Left ventricle myocardium inferior (tissue), 1 donor: ENCODE measurements at regions not wholly inside any gene's neighbourhood (a gene's known extent, or its start where the extent isn't known, plus 50 kb on each side); places are given as distances from the start of the nearest gene placed in this dataset.

ENCODE experiments used
- DNase-seq: peaks from one replicate; pipeline ENCODE4 v3.0.0-alpha.2; 2020
- H3K27ac ChIP-seq: fragments of 200-600 bp; replicated peaks from 2 replicates; pipeline ENCODE4 v1.8.0; 2021
- H3K27me3 ChIP-seq: fragments of 200-600 bp; 2 replicates; pipeline ENCODE4 v1.8.0; 2021; ENCODE audit warnings: low read depth
- H3K36me3 ChIP-seq: fragments of 200-600 bp; 2 replicates; pipeline ENCODE4 v1.8.0; 2021
- H3K4me1 ChIP-seq: fragments of 200-600 bp; 2 replicates; pipeline ENCODE4 v1.8.0; 2021
- H3K4me3 ChIP-seq: fragments of 200-600 bp; 2 replicates; pipeline ENCODE4 v1.8.0; 2021; ENCODE audit warnings: mild to moderate bottlenecking, moderate library complexity
- H3K9me3 ChIP-seq: fragments of 200-600 bp; replicated peaks from 2 replicates; pipeline ENCODE4 v1.8.0; 2021
- intact Hi-C: fragments of 100-400 bp; cut with micrococcal nuclease; formaldehyde crosslinking; loops from one replicate; pipeline ENCODE4 v1.11.0; 2022
- TF ChIP-seq, protein P1 (sequence below): fragments of 200-600 bp; IDR thresholded peaks from 2 replicates; pipeline ENCODE4 v1.8.0; 2021; ENCODE audit warnings: antibody characterized with exemption, mild to moderate bottlenecking, borderline replicate concordance
- donor health status: DM: no; HTN: yes; CAD: no; lungs with severe emphysema.

DNA sequence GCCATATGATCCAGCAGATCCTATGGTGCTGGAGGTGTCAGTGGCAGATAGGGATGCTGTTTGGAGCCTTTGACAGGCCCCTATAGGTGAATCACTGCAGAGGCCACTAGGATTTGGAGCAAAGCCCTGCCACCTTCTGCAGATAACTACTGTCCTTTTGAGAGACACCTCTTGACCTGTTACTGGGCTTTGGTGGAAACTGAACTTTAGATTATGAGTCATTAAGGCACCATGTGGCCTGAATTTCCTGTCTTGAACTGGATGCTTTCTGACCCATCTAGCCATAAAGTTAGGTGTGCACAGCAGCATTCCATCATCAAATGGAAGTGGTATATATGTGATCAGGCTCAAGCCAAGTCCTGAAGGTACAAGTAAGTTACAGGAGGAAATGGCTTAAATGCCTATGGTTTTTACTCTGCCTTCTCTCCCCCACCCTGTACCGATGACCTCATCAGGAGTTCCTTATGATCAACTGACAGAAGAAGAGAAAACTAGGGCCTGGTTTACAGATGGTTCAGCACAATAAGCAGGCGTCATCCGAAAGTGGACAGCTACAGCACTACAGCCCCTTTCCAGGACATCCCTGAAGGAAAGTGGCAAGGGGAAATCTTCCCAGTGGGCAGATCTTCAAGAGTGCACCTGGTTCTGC is 565.6 kb upstream of the AGTR1 start:
- no peaks in the 10 kb centered on the region for H3K4me1 ChIP-seq
- TF ChIP-seq, protein P1, sequence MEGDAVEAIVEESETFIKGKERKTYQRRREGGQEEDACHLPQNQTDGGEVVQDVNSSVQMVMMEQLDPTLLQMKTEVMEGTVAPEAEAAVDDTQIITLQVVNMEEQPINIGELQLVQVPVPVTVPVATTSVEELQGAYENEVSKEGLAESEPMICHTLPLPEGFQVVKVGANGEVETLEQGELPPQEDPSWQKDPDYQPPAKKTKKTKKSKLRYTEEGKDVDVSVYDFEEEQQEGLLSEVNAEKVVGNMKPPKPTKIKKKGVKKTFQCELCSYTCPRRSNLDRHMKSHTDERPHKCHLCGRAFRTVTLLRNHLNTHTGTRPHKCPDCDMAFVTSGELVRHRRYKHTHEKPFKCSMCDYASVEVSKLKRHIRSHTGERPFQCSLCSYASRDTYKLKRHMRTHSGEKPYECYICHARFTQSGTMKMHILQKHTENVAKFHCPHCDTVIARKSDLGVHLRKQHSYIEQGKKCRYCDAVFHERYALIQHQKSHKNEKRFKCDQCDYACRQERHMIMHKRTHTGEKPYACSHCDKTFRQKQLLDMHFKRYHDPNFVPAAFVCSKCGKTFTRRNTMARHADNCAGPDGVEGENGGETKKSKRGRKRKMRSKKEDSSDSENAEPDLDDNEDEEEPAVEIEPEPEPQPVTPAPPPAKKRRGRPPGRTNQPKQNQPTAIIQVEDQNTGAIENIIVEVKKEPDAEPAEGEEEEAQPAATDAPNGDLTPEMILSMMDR: no peak
- H3K27me3 ChIP-seq: no peaks in the 10 kb centered on the region
- no peaks in the 10 kb centered on the region for H3K36me3 ChIP-seq
- H3K4me3 ChIP-seq: no peak overlapping the region
- H3K27ac ChIP-seq: no peak overlapping the region
- no peaks in the 10 kb centered on the region for H3K9me3 ChIP-seq
- DNase-seq: no peak
- intact Hi-C loops: no loop called here

DNA sequence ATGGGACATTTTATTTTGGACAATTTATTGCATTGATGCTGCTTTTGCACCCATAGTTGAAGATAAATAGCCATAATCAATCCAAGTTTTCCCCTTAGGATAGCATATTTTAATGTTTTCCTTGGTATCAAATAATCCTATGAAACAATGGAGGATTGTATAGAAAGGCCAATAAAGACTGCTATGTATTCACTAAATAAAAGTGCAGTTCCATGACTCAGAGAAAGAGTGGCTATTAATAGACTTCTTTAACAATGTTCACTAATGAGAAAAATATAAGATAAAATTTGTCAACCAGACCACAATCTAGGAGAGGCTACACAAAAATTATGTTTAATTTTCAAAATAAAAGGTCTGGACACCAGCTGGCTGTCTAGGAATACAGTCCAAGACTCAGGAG is 560.9 kb upstream of the AGTR1 start:
- DNase-seq: no peak
- H3K4me1 ChIP-seq: no peaks in the 10 kb centered on the region
- H3K4me3 ChIP-seq: no peak overlapping the region
- no peaks in the 10 kb centered on the region for H3K27me3 ChIP-seq
- H3K36me3 ChIP-seq: no peaks in the 10 kb centered on the region
- no peaks in the 10 kb centered on the region for H3K9me3 ChIP-seq
- TF ChIP-seq, protein P1: no peak
- H3K27ac ChIP-seq: no peak overlapping the region
- intact Hi-C loops: no loop called here

GRCh38 chr3:148146241-148146640 is 551.5 kb upstream of the AGTR1 start:
- intact Hi-C loops: no loop called here
- Histone ChIP-seq H3K4me3 (no peak overlapping the region), H3K27me3 (no peaks in the 10 kb centered on the region), H3K27ac (no peak overlapping the region), H3K36me3 (no peaks in the 10 kb centered on the region), H3K4me1 (no peaks in the 10 kb centered on the region), H3K9me3 (no peaks in the 10 kb centered on the region)
- DNase-seq: no peak
- TF ChIP-seq, protein P1: no peak

DNA sequence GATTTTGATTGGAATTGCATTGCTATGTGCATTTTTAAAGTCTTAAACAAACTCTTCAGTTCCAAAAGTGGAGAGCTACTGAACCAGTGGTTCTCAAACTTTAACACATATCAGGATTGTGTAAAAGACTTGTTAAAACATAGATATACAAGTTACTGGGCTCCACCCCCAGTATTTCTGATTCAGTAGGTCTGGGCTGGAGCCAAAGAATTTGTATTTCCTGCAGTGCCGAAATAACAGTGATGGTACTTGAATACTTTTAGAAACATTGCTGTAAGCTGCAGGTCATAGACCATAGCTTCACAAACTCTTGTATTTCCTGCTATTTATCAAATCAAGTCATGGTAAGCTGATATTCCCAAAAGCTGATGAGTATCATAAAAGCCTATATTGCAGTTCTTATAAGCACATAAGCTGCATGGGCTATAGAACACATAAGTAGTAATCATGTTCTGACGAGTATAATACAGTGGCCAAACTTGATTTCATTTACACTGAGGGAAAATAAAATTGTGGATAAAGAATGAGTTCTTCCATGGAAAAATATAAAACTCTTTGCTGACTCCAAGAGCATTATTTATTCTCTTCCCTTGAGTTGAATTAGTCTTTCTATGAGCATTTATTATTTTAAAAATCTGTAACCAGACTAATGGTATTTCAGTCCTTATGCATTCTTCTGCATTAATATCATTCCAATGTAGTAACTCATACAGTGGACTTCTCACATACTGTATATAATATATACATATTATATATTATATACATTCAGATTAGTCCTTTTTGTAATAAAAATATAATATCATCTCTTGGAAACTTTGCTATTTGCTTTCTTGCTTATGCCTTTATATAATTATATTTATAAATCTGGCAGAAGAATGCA is 550.5 kb upstream of the AGTR1 start:
- TF ChIP-seq, protein P1: no peak
- H3K27ac ChIP-seq: no peak overlapping the region
- H3K27me3 ChIP-seq: no peaks in the 10 kb centered on the region
- no peaks in the 10 kb centered on the region for H3K9me3 ChIP-seq
- no peak overlapping the region for H3K4me3 ChIP-seq
- no peak for DNase-seq
- no peaks in the 10 kb centered on the region for H3K36me3 ChIP-seq
- no peaks in the 10 kb centered on the region for H3K4me1 ChIP-seq
- intact Hi-C loops: no loop called here

GRCh38 chr3:148147903-148148302 is 549.8 kb upstream of the AGTR1 start:
- Histone ChIP-seq H3K27me3 (no peaks in the 10 kb centered on the region), H3K36me3 (no peaks in the 10 kb centered on the region), H3K27ac (no peak overlapping the region), H3K9me3 (no peaks in the 10 kb centered on the region), H3K4me3 (no peak overlapping the region), H3K4me1 (no peaks in the 10 kb centered on the region)
- no peak for DNase-seq
- TF ChIP-seq, protein P1: no peak
- intact Hi-C loops: no loop called here
